HL-60 (cell line): ENCODE measurements at regions not wholly inside any gene's neighbourhood (a gene's known extent, or its start where the extent isn't known, plus 50 kb on each side); places are given as distances from the start of the nearest gene placed in this dataset.
A peak's percentile ranks its signal among the peaks of the same experiment; 100 is the strongest.

Experiments
- DNase-seq, 2 experiments: peaks; one replicate each; pipeline ENCODE4 v3.0.0-alpha.2; 2010 to 2020; ENCODE audit warnings: low read depth in 1 of 2, low spot score in 1 of 2
- H3K27ac ChIP-seq: fragments of 250-450 bp; sonication (Bioruptor Pico); replicated peaks from 2 replicates; pipeline ENCODE4 v1.5.1; 2020; ENCODE audit warnings: mild to moderate bottlenecking, moderate library complexity
- H3K27me3 ChIP-seq: fragments of 250-450 bp; sonication (Bioruptor Pico); 2 replicates; pipeline ENCODE4 v1.5.1; 2021; ENCODE audit warnings: mild to moderate bottlenecking, moderate library complexity; ENCODE audit not compliant: insufficient read depth, poor library complexity, severe bottlenecking
- H3K4me3 ChIP-seq: replicated peaks from 2 replicates; pipeline ENCODE4 v1.5.1; 2011; ENCODE audit warnings: mild to moderate bottlenecking, control low read depth, low read length; ENCODE audit not compliant: insufficient read depth
- GABPA ChIP-seq: IDR thresholded peaks from 2 replicates; pipeline ENCODE4 v1.6.1; 2012; ENCODE audit warnings: low read depth
- POLR2AphosphoS5 ChIP-seq: IDR thresholded peaks from 2 replicates; pipeline ENCODE4 v1.6.1; 2012; ENCODE audit warnings: low read depth
- SPI1 ChIP-seq: IDR thresholded peaks from 2 replicates; pipeline ENCODE4 v1.6.1; 2012; ENCODE audit warnings: low read depth, mild to moderate bottlenecking, borderline replicate concordance
- TF ChIP-seq, protein P1 (sequence below): IDR thresholded peaks from 2 replicates; pipeline ENCODE4 v1.6.1; 2012; ENCODE audit warnings: low read depth; ENCODE audit not compliant: insufficient replicate concordance
- TF ChIP-seq, protein P2 (sequence below): IDR thresholded peaks from one replicate; pipeline ENCODE4 v1.5.1; 2011; ENCODE audit warnings: low read length, control low read depth, inconsistent platforms; ENCODE audit not compliant: insufficient read depth

- no peak for DNase-seq
- TF ChIP-seq POLR2AphosphoS5 (no peak), SPI1 (no peak), GABPA (no peak)
- TF ChIP-seq, protein P1, sequence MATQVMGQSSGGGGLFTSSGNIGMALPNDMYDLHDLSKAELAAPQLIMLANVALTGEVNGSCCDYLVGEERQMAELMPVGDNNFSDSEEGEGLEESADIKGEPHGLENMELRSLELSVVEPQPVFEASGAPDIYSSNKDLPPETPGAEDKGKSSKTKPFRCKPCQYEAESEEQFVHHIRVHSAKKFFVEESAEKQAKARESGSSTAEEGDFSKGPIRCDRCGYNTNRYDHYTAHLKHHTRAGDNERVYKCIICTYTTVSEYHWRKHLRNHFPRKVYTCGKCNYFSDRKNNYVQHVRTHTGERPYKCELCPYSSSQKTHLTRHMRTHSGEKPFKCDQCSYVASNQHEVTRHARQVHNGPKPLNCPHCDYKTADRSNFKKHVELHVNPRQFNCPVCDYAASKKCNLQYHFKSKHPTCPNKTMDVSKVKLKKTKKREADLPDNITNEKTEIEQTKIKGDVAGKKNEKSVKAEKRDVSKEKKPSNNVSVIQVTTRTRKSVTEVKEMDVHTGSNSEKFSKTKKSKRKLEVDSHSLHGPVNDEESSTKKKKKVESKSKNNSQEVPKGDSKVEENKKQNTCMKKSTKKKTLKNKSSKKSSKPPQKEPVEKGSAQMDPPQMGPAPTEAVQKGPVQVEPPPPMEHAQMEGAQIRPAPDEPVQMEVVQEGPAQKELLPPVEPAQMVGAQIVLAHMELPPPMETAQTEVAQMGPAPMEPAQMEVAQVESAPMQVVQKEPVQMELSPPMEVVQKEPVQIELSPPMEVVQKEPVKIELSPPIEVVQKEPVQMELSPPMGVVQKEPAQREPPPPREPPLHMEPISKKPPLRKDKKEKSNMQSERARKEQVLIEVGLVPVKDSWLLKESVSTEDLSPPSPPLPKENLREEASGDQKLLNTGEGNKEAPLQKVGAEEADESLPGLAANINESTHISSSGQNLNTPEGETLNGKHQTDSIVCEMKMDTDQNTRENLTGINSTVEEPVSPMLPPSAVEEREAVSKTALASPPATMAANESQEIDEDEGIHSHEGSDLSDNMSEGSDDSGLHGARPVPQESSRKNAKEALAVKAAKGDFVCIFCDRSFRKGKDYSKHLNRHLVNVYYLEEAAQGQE = no peak
- TF ChIP-seq, protein P2, sequence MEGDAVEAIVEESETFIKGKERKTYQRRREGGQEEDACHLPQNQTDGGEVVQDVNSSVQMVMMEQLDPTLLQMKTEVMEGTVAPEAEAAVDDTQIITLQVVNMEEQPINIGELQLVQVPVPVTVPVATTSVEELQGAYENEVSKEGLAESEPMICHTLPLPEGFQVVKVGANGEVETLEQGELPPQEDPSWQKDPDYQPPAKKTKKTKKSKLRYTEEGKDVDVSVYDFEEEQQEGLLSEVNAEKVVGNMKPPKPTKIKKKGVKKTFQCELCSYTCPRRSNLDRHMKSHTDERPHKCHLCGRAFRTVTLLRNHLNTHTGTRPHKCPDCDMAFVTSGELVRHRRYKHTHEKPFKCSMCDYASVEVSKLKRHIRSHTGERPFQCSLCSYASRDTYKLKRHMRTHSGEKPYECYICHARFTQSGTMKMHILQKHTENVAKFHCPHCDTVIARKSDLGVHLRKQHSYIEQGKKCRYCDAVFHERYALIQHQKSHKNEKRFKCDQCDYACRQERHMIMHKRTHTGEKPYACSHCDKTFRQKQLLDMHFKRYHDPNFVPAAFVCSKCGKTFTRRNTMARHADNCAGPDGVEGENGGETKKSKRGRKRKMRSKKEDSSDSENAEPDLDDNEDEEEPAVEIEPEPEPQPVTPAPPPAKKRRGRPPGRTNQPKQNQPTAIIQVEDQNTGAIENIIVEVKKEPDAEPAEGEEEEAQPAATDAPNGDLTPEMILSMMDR = no peak
These were observed 79.8 kb upstream of the MELK start for GRCh38 chr9:36492865-36493264.

DNA sequence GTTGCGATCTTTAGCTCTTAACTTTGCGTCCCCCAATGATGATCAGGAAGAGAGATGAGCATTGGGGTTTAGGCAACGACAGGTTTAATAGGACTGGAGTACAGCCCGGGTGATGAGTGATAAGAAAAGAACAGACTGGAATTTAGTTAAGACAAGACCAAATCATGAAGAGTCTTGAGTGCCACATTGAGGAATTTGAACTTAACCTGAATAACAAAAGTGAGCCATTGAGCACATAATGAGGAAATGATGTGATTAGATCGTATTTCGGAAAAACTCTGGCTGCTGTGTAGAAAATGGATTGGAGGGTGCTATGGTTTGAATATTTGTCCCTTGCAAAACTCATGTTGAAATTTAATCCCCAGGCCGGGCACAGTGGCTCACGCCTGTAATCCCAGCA lies 83.2 kb upstream of the MELK start:
- Histone ChIP-seq H3K27me3 (no peaks in the 10 kb centered on the region), H3K27ac (no peak overlapping the region), H3K4me3 (no peak overlapping the region)
- DNase-seq = no peak
- TF ChIP-seq GABPA (no peak), POLR2AphosphoS5 (no peak), SPI1 (no peak)
- TF ChIP-seq, protein P2 = no peak
- TF ChIP-seq, protein P1 = no peak

More at GRCh38 chr9:36492865-36493264, 79.8 kb upstream of the MELK start:
- no peak overlapping the region for H3K27ac ChIP-seq
- no peaks in the 10 kb centered on the region for H3K27me3 ChIP-seq
- H3K4me3 ChIP-seq = no peak overlapping the region

GRCh38 chr9:36488389-36488756 lies 84.3 kb upstream of the MELK start:
- Histone ChIP-seq H3K27me3 (no peaks in the 10 kb centered on the region), H3K4me3 (peak overlapping the region; percentile 51), H3K27ac (peak overlapping the region; percentile 72)
- DNase-seq = no peak
- TF ChIP-seq, protein P2 = no peak
- TF ChIP-seq, protein P1 = no peak
- TF ChIP-seq POLR2AphosphoS5 (no peak), GABPA (no peak), SPI1 (no peak)
